Cardiac muscle cell (in vitro differentiated cells and primary cell): ENCODE measurements at regions not wholly inside any gene's neighbourhood (a gene's known extent, or its start where the extent isn't known, plus 50 kb on each side); places are given as distances from the start of the nearest gene placed in this dataset.
A peak's percentile ranks its signal among the peaks of the same experiment; 100 is the strongest.

ENCODE experiments used
- DNase-seq, 2 donors: peaks; one replicate each; pipeline versions ENCODE4 v3.0.0 to v3.0.0-alpha.2; 2010 to 2017; ENCODE audit warnings: low read depth in 1 of 2, low spot score in 1 of 2
- H3K27ac ChIP-seq: fragments of 200-600 bp; sonication (generic); 2 replicates; pipeline ENCODE4 v1.5.1; 2016
- H3K27me3 ChIP-seq: fragments of 200-600 bp; sonication (generic); 2 replicates; pipeline ENCODE4 v1.6.0; 2016; ENCODE audit warnings: control low read depth
- H3K36me3 ChIP-seq: fragments of 200-600 bp; sonication (generic); 2 replicates; pipeline ENCODE4 v1.5.1; 2016; ENCODE audit warnings: control low read depth
- H3K4me1 ChIP-seq: fragments of 200-600 bp; sonication (generic); 2 replicates; pipeline ENCODE4 v1.8.1; 2017; ENCODE audit warnings: low read depth, mild to moderate bottlenecking, mixed run types
- H3K4me3 ChIP-seq: fragments of 200-600 bp; sonication (generic); 2 replicates; pipeline ENCODE4 v1.5.1; 2016; ENCODE audit warnings: mild to moderate bottlenecking
- H3K9me3 ChIP-seq: fragments of 200-600 bp; sonication (generic); 2 replicates; pipeline ENCODE4 v1.5.1; 2017; ENCODE audit warnings: low read depth, mild to moderate bottlenecking, control low read depth
- CTCF ChIP-seq: IDR thresholded peaks from 2 replicates; pipeline ENCODE4 v1.5.1; 2012; ENCODE audit warnings: low read depth, mild to moderate bottlenecking, low read length

- TF ChIP-seq CTCF: no peak
- Histone ChIP-seq H3K36me3 (no peaks in the 10 kb centered on the region), H3K4me3 (no peak overlapping the region), H3K9me3 (no peaks in the 10 kb centered on the region), H3K27me3 (no peaks in the 10 kb centered on the region), H3K27ac (no peak overlapping the region), H3K4me1 (no peaks in the 10 kb centered on the region)
- DNase-seq: peak in 1 of 2 donors; percentile 28
Measured at GRCh38 chr20:56801971-56802755, 173.1 kb downstream of the TFAP2C start.

DNA sequence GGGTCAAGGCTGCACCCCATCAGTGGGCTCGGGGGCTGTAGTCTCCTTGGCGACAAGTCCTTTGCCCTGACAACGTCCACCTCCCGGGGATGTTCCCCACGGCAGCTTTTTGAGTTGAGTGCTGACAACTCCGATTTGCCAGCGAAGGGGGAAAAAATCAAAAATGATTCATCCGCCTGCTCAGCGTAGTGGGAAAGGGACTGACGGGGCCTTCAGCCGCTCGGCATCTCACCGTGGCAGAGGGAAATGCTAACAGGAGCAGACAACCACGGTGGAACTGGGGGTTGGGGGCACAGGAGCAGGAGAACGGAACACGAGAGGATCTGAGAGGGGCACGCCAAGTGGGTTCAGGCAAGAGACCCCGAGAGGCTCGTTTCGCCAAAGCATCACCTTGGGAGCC is 173.7 kb downstream of the TFAP2C start:
- DNase-seq: no peak
- Histone ChIP-seq H3K36me3 (no peaks in the 10 kb centered on the region), H3K27me3 (peaks cover 3% of the 10 kb centered on the region), H3K4me3 (no peak overlapping the region), H3K4me1 (no peaks in the 10 kb centered on the region), H3K27ac (no peak overlapping the region), H3K9me3 (no peaks in the 10 kb centered on the region)
- no peak for TF ChIP-seq CTCF

DNA sequence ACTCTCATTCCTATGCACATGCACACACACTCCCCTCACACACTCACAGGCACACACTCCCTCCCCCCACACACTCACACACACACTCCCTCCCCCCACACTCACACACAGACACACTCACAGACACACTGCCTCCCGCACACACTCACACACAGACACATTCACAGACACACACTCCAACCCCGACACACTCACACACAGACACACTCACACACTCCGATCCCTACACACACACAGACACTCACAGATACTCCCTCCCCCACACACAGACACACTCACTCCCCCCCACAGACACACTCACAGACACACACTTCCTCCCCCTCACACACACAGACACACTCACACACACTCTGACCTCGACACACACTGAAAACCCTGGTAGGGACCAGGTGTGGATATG is 176.2 kb downstream of the TFAP2C start:
- no peak for DNase-seq
- no peak overlapping the region for H3K27ac ChIP-seq

DNA sequence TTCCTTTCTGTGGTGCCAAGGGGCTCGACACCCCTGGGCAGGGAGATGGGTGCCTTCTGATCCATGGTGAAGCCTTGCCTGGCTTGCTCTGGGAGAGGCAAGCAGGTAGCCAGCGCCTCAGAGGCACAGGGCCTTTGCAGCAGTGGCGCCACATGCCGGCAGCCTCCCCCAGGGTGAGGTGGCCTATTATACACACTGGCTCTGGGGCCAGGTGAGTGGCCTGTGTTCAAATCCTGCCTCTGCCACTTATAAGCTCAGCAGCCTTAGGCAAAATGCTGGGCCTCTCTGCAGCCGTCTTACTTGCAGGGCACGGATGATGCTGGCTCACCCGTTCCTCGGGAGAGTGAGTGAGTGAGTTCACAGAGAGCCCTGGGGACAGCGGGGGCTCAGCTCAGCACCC is 176.9 kb downstream of the TFAP2C start:
- H3K27ac ChIP-seq: no peak overlapping the region
- peaks cover 8% of the 10 kb centered on the region for H3K27me3 ChIP-seq
- no peaks in the 10 kb centered on the region for H3K36me3 ChIP-seq
- no peak overlapping the region for H3K4me3 ChIP-seq
- H3K4me1 ChIP-seq: no peaks in the 10 kb centered on the region
- no peaks in the 10 kb centered on the region for H3K9me3 ChIP-seq
- TF ChIP-seq CTCF: no peak
- DNase-seq: no peak

More for the DNA sequence above, 176.2 kb downstream of the TFAP2C start:
- TF ChIP-seq CTCF: no peak
- Histone ChIP-seq H3K4me3 (no peak overlapping the region), H3K36me3 (no peaks in the 10 kb centered on the region), H3K27me3 (peaks cover 8% of the 10 kb centered on the region), H3K9me3 (no peaks in the 10 kb centered on the region), H3K4me1 (no peaks in the 10 kb centered on the region)

GRCh38 chr20:56806952-56807517 is 177.9 kb downstream of the TFAP2C start:
- Histone ChIP-seq H3K27ac (no peak overlapping the region), H3K4me3 (no peak overlapping the region), H3K9me3 (no peaks in the 10 kb centered on the region), H3K36me3 (no peaks in the 10 kb centered on the region), H3K4me1 (no peaks in the 10 kb centered on the region), H3K27me3 (peaks cover 8% of the 10 kb centered on the region)
- no peak for DNase-seq
- no peak for TF ChIP-seq CTCF
